Neural progenitor cell (in vitro differentiated cells): ENCODE measurements at regions not wholly inside any gene's neighbourhood (a gene's known extent, or its start where the extent isn't known, plus 50 kb on each side); places are given as distances from the start of the nearest gene placed in this dataset.

Experiments
- DNase-seq: peaks from one replicate; pipeline ENCODE4 v3.0.0-alpha.2; 2016; ENCODE audit warnings: low spot score
- H2AFZ ChIP-seq: fragments of 200-600 bp; sonication (generic); replicated peaks from 2 replicates; pipeline ENCODE4 v1.6.1; 2016; ENCODE audit warnings: antibody characterized with exemption
- H3F3A ChIP-seq: fragments of 200-600 bp; sonication (generic); 2 replicates; pipeline ENCODE4 v1.6.1; 2016; ENCODE audit warnings: antibody characterized with exemption, low read depth
- H3K27ac ChIP-seq: fragments of 200-600 bp; sonication (generic); 2 replicates; pipeline ENCODE4 v1.5.1; 2016; ENCODE audit warnings: mild to moderate bottlenecking
- H3K27me3 ChIP-seq: fragments of 200-600 bp; sonication (generic); 2 replicates; pipeline ENCODE4 v1.6.1; 2016; ENCODE audit warnings: mild to moderate bottlenecking, moderate library complexity
- H3K36me3 ChIP-seq: fragments of 200-600 bp; sonication (generic); 2 replicates; pipeline ENCODE4 v1.5.1; 2016
- H3K4me1 ChIP-seq: fragments of 200-600 bp; sonication (generic); 2 replicates; pipeline ENCODE4 v1.6.1; 2016; ENCODE audit warnings: mixed run types
- H3K4me2 ChIP-seq: fragments of 200-600 bp; sonication (generic); 2 replicates; pipeline ENCODE4 v1.6.1; 2016
- H3K4me3 ChIP-seq: fragments of 200-600 bp; sonication (generic); 2 replicates; pipeline ENCODE4 v1.5.1; 2016
- H3K79me2 ChIP-seq: fragments of 200-600 bp; sonication (generic); 2 replicates; pipeline ENCODE4 v1.6.1; 2016; ENCODE audit warnings: low read depth
- H3K9ac ChIP-seq: fragments of 200-600 bp; sonication (generic); 2 replicates; pipeline ENCODE4 v1.6.1; 2016
- H3K9me3 ChIP-seq: fragments of 200-600 bp; sonication (generic); 2 replicates; pipeline ENCODE4 v1.5.1; 2016; ENCODE audit warnings: low read depth
- H4K20me1 ChIP-seq: fragments of 200-600 bp; sonication (generic); 2 replicates; pipeline ENCODE4 v1.6.1; 2016; ENCODE audit warnings: low read depth
- H3K27ac Mint-ChIP-seq: 3 replicates; pipeline ENCODE4 v1.8.0; 2021; ENCODE audit warnings: mixed read lengths
- H3K27me3 Mint-ChIP-seq: 2 replicates; pipeline ENCODE4 v1.8.0; 2022; ENCODE audit warnings: low read depth, mild to moderate bottlenecking, inconsistent platforms, moderate library complexity, mixed read lengths; ENCODE audit not compliant: insufficient read depth
- H3K36me3 Mint-ChIP-seq: 3 replicates; pipeline ENCODE4 v1.8.0; 2021; ENCODE audit warnings: mixed read lengths
- H3K4me1 Mint-ChIP-seq: 3 replicates; pipeline ENCODE4 v1.8.0; 2021; ENCODE audit warnings: mixed read lengths
- H3K4me3 Mint-ChIP-seq: 3 replicates; pipeline ENCODE4 v1.8.0; 2021; ENCODE audit warnings: mild to moderate bottlenecking, moderate library complexity, mixed read lengths
- H3K9me3 Mint-ChIP-seq: 3 replicates; pipeline ENCODE4 v1.8.0; 2020; ENCODE audit warnings: mixed read lengths
- CTCF ChIP-seq: fragments of 200-600 bp; sonication (generic); IDR thresholded peaks from 2 replicates; pipeline ENCODE4 v1.5.1; 2017; ENCODE audit warnings: antibody characterized with exemption, mild to moderate bottlenecking
- EZH2 ChIP-seq: fragments of 200-600 bp; sonication (generic); IDR thresholded peaks from 2 replicates; pipeline ENCODE4 v1.6.1; 2017; ENCODE audit warnings: antibody characterized with exemption, mild to moderate bottlenecking, moderate library complexity
- EZH2phosphoT487 ChIP-seq: fragments of 200-600 bp; sonication (generic); IDR thresholded peaks from 2 replicates; pipeline ENCODE4 v1.6.1; 2017; ENCODE audit warnings: antibody characterized with exemption

GRCh38 chr5:165305596-165305995 is 1800.2 kb downstream of the MAT2B start:
- no peaks in the 10 kb centered on the region for H3F3A ChIP-seq
- H3K4me2 ChIP-seq: no peak overlapping the region
- peak overlapping the region; percentile 12 for H2AFZ ChIP-seq
- H3K4me3 ChIP-seq: no peak overlapping the region
- no peak overlapping the region for H3K9ac ChIP-seq
- Mint-ChIP-seq H3K27me3 (peaks cover 2% of the 10 kb centered on the region), H3K9me3 (no peaks in the 10 kb centered on the region), H3K4me1 (peaks cover 8% of the 10 kb centered on the region), H3K27ac (no peak overlapping the region), H3K4me3 (no peak overlapping the region), H3K36me3 (no peaks in the 10 kb centered on the region)
- H3K9me3 ChIP-seq: no peaks in the 10 kb centered on the region
- H3K36me3 ChIP-seq: no peaks in the 10 kb centered on the region
- no peak for TF ChIP-seq EZH2phosphoT487
- H3K27ac ChIP-seq: no peak overlapping the region
- no peaks in the 10 kb centered on the region for H3K4me1 ChIP-seq
- no peaks in the 10 kb centered on the region for H3K27me3 ChIP-seq
- H3K79me2 ChIP-seq: no peaks in the 10 kb centered on the region
- DNase-seq: no peak
- H4K20me1 ChIP-seq: no peaks in the 10 kb centered on the region

- no peaks in the 10 kb centered on the region for H3K27me3 Mint-ChIP-seq
- H3K4me3 Mint-ChIP-seq: no peak overlapping the region
- no peaks in the 10 kb centered on the region for H3K27me3 ChIP-seq
- TF ChIP-seq EZH2: no peak
- TF ChIP-seq CTCF: no peak
- no peak for TF ChIP-seq EZH2phosphoT487
- H3K4me1 ChIP-seq: no peaks in the 10 kb centered on the region
- H3F3A ChIP-seq: no peaks in the 10 kb centered on the region
- H3K9me3 Mint-ChIP-seq: no peaks in the 10 kb centered on the region
- no peak overlapping the region for H3K27ac Mint-ChIP-seq
- no peak for DNase-seq
- no peak overlapping the region for H3K4me2 ChIP-seq
- peaks cover 8% of the 10 kb centered on the region for H3K4me1 Mint-ChIP-seq
- no peak overlapping the region for H2AFZ ChIP-seq
- H3K4me3 ChIP-seq: no peak overlapping the region
- H3K36me3 ChIP-seq: no peaks in the 10 kb centered on the region
- no peaks in the 10 kb centered on the region for H3K79me2 ChIP-seq
- no peaks in the 10 kb centered on the region for H4K20me1 ChIP-seq
- H3K9ac ChIP-seq: no peak overlapping the region
- no peaks in the 10 kb centered on the region for H3K36me3 Mint-ChIP-seq
- H3K27ac ChIP-seq: no peak overlapping the region
- H3K9me3 ChIP-seq: no peaks in the 10 kb centered on the region
Measured at GRCh38 chr5:165309446-165309845, 1804.0 kb downstream of the MAT2B start.

GRCh38 chr5:165310031-165310430 is 1804.6 kb downstream of the MAT2B start:
- Histone ChIP-seq H3K4me2 (no peak overlapping the region), H4K20me1 (no peaks in the 10 kb centered on the region), H3K4me3 (no peak overlapping the region), H3K79me2 (no peaks in the 10 kb centered on the region), H2AFZ (no peak overlapping the region), H3K27me3 (no peaks in the 10 kb centered on the region), H3K9ac (no peak overlapping the region), H3F3A (no peaks in the 10 kb centered on the region), H3K4me1 (no peaks in the 10 kb centered on the region), H3K27ac (no peak overlapping the region), H3K9me3 (no peaks in the 10 kb centered on the region), H3K36me3 (no peaks in the 10 kb centered on the region)
- Mint-ChIP-seq H3K4me1 (peaks cover 8% of the 10 kb centered on the region), H3K36me3 (no peaks in the 10 kb centered on the region), H3K27me3 (no peaks in the 10 kb centered on the region), H3K4me3 (no peak overlapping the region), H3K9me3 (no peaks in the 10 kb centered on the region), H3K27ac (no peak overlapping the region)
- no peak for TF ChIP-seq CTCF
- TF ChIP-seq EZH2: no peak
- TF ChIP-seq EZH2phosphoT487: no peak
- no peak for DNase-seq

- H3K27me3 Mint-ChIP-seq: no peaks in the 10 kb centered on the region
- H3K4me3 ChIP-seq: no peak overlapping the region
- no peak overlapping the region for H3K4me2 ChIP-seq
- H3K9ac ChIP-seq: no peak overlapping the region
- H3K4me1 ChIP-seq: no peaks in the 10 kb centered on the region
- no peaks in the 10 kb centered on the region for H3K79me2 ChIP-seq
- H3K4me1 Mint-ChIP-seq: no peaks in the 10 kb centered on the region
- H3K36me3 ChIP-seq: no peaks in the 10 kb centered on the region
- H3K9me3 ChIP-seq: no peaks in the 10 kb centered on the region
- peaks cover 13% of the 10 kb centered on the region for H3K9me3 Mint-ChIP-seq
- H3K27me3 ChIP-seq: no peaks in the 10 kb centered on the region
- no peak overlapping the region for H3K27ac Mint-ChIP-seq
- no peaks in the 10 kb centered on the region for H3F3A ChIP-seq
- H4K20me1 ChIP-seq: no peaks in the 10 kb centered on the region
- no peak overlapping the region for H2AFZ ChIP-seq
- TF ChIP-seq CTCF: no peak
- no peak for TF ChIP-seq EZH2
- no peak overlapping the region for H3K27ac ChIP-seq
- no peak for DNase-seq
- H3K4me3 Mint-ChIP-seq: no peak overlapping the region
- no peaks in the 10 kb centered on the region for H3K36me3 Mint-ChIP-seq
Measured at GRCh38 chr5:165321912-165322311, 1816.5 kb downstream of the MAT2B start.
